Brain microvascular endothelial cell (primary cell): ENCODE measurements at regions not wholly inside any gene's neighbourhood (a gene's known extent, or its start where the extent isn't known, plus 50 kb on each side); places are given as distances from the start of the nearest gene placed in this dataset.

Source experiments
- DNase-seq: peaks from one replicate; pipeline ENCODE4 v3.0.0-alpha.2; 2020
- H3K27ac ChIP-seq: fragments of 250-450 bp; sonication (Bioruptor Pico); 2 replicates; pipeline ENCODE4 v1.5.1; 2020; ENCODE audit warnings: mild to moderate bottlenecking, moderate library complexity
- H3K27me3 ChIP-seq: fragments of 250-450 bp; sonication (Bioruptor Pico); replicated peaks from 2 replicates; pipeline ENCODE4 v1.5.1; 2020; ENCODE audit warnings: mild to moderate bottlenecking
- H3K36me3 ChIP-seq: fragments of 250-450 bp; sonication (Bioruptor Pico); replicated peaks from 2 replicates; pipeline ENCODE4 v1.5.1; 2020; ENCODE audit warnings: mild to moderate bottlenecking
- H3K4me3 ChIP-seq: 2 replicates; pipeline ENCODE4 v1.5.1; 2011; ENCODE audit warnings: low read depth, mild to moderate bottlenecking, control low read depth, low read length, moderate library complexity
- in situ Hi-C: cut with HindIII; loops from 2 replicates; pipeline ENCODE4 v1.10.0; 2017; ENCODE audit warnings: low sequenced_read_pairs, low pct_ligation_motif_present
- TF ChIP-seq, protein P1 (sequence below): IDR thresholded peaks from 2 replicates; pipeline ENCODE4 v1.5.1; 2011; ENCODE audit warnings: low read depth, mild to moderate bottlenecking, moderate library complexity, low read length, control low read depth, inconsistent platforms; ENCODE audit errors: missing control alignments

DNA sequence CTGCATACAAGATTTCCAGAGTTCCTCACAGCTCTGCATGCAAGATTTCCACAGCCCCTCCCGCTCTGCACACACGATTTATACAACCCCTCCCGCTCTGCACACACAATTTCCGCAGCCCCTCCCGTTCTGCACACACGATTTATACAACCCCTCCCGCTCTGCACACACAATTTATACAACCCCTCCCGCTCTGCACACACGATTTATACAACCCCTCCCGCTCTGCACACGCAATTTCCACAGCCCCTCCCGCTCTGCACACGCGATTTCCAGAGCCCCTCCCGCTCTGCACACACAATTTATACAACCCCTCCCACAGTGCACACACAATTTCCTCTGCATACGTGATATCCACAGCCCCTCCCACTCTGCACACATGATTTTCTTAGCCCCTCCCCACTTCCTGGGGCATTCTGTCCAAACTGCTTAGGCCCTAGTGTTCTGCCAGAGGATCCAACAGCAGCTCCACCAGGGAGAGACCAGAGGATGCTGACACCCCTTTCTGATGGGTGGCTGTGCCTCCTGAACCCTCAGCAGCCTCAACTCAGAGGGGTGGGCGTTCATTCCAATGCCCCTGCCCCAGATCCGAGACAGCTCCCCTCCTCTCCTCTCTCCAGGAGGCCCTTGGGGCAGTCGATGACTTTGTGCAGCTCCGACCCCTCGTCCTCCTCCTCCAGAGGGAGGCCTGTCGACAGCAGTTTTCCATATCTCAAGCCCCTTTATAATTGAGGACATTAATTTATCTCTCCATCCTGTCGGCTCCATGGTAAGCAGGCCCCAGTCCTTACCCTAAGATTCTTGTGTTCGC is 671.7 kb downstream of the BRD1 start:
- no peaks in the 10 kb centered on the region for H3K36me3 ChIP-seq
- in situ Hi-C loops: no loop called here
- no peaks in the 10 kb centered on the region for H3K27me3 ChIP-seq

GRCh38 chr22:49155039-49155769 is 672.5 kb downstream of the BRD1 start:
- in situ Hi-C loops: no loop called here
- H3K27ac ChIP-seq: no peak overlapping the region

More for the DNA sequence above, 671.7 kb downstream of the BRD1 start:
- no peak for DNase-seq
- H3K4me3 ChIP-seq: no peak overlapping the region
- TF ChIP-seq, protein P1, sequence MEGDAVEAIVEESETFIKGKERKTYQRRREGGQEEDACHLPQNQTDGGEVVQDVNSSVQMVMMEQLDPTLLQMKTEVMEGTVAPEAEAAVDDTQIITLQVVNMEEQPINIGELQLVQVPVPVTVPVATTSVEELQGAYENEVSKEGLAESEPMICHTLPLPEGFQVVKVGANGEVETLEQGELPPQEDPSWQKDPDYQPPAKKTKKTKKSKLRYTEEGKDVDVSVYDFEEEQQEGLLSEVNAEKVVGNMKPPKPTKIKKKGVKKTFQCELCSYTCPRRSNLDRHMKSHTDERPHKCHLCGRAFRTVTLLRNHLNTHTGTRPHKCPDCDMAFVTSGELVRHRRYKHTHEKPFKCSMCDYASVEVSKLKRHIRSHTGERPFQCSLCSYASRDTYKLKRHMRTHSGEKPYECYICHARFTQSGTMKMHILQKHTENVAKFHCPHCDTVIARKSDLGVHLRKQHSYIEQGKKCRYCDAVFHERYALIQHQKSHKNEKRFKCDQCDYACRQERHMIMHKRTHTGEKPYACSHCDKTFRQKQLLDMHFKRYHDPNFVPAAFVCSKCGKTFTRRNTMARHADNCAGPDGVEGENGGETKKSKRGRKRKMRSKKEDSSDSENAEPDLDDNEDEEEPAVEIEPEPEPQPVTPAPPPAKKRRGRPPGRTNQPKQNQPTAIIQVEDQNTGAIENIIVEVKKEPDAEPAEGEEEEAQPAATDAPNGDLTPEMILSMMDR: no peak
- no peak overlapping the region for H3K27ac ChIP-seq

GRCh38 chr22:49154433-49154832 is 673.2 kb downstream of the BRD1 start:
- Histone ChIP-seq H3K36me3 (no peaks in the 10 kb centered on the region), H3K27me3 (no peaks in the 10 kb centered on the region), H3K27ac (no peak overlapping the region), H3K4me3 (no peak overlapping the region)
- DNase-seq: no peak
- in situ Hi-C loops: no loop called here
- TF ChIP-seq, protein P1: no peak

More at GRCh38 chr22:49155039-49155769, 672.5 kb downstream of the BRD1 start:
- Histone ChIP-seq H3K36me3 (no peaks in the 10 kb centered on the region), H3K27me3 (no peaks in the 10 kb centered on the region), H3K4me3 (no peak overlapping the region)
- TF ChIP-seq, protein P1: no peak
- DNase-seq: no peak

DNA sequence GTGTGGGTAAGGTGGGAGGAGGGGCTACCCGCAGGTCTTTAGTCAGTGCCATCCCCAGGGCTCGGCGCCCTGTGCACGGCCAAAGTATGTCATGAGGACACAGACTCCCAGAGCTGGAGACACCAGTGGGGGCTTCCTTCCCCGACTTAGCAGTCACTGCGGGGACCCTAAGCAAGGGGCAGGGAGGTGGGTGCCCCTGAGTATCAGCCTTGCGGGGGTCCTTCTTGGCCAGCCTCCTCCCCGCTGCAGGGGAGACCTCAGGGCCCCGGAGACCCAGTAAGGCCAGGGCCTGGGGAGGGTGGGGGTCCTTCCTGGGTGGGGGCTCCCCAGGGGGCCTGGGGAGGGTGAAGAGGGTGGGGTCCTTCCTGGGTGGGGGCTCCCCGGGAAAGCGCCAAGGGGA is 673.8 kb downstream of the BRD1 start:
- DNase-seq: no peak
- no peak overlapping the region for H3K27ac ChIP-seq
- TF ChIP-seq, protein P1: no peak
- no peak overlapping the region for H3K4me3 ChIP-seq
- no peaks in the 10 kb centered on the region for H3K36me3 ChIP-seq
- H3K27me3 ChIP-seq: no peaks in the 10 kb centered on the region
- in situ Hi-C loops: no loop called here

DNA sequence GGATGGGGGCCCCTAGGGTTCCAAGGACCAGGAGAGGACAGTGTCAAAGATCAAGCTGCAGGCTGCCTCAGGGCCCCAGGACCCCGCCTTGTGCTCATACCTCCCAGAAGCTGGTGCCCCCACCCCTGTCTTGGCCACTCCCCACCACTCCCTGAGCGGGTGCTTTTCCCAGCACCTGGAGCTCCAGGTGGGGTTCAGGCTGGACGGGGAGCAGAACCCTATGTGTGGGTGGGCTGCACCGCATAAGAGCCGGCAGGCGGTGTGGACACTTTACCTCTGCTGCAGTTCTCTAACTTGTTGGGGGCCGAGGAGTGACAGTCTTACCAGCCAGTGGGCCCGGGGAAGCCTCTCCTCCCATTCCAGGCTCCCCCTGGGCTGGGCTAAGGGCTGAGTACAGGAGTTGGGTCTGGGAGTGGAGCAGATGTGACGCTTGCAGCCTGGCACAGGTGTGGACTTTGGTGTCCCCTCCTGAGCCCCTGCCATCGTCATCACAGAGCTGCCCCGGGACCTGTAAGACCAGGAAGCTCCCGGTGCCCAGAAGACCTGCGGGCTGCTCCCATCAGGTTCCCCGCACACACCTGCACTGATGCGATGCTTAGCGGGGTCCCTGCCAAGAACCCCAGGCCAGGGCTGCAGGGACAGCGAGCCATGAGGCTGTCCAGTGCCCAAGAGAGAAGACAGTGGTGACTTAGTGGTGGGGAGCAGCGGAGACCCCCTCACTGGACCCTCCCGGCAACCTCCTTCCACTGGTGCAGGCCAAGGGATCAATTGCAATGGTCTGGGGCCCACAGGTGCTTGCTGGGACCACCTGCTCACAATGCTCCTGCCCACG is 674.5 kb downstream of the BRD1 start:
- TF ChIP-seq, protein P1: no peak
- in situ Hi-C loops: no loop called here
- H3K4me3 ChIP-seq: no peak overlapping the region
- no peak for DNase-seq
- H3K27me3 ChIP-seq: no peaks in the 10 kb centered on the region
- H3K27ac ChIP-seq: no peak overlapping the region
- H3K36me3 ChIP-seq: no peaks in the 10 kb centered on the region
